GM19438 (cell line): ENCODE measurements at regions not wholly inside any gene's neighbourhood (a gene's known extent, or its start where the extent isn't known, plus 50 kb on each side); places are given as distances from the start of the nearest gene placed in this dataset.

Source experiments
- ATAC-seq: cut with Tn5 transposase; IDR thresholded peaks from one replicate; pipeline ENCODE4 v1.9.1; 2021; ENCODE audit warnings: low read depth; ENCODE audit not compliant: unreplicated experiment

GRCh38 chr3:145807990-145808389, 353.0 kb downstream of the PLOD2 start:
- no peak for ATAC-seq

- no peak for ATAC-seq
Measured at GRCh38 chr3:145812391-145812790, 348.6 kb downstream of the PLOD2 start.

GRCh38 chr3:145815707-145816413, 345.1 kb downstream of the PLOD2 start:
- no peak for ATAC-seq

- ATAC-seq, result no peak
Measured at GRCh38 chr3:145817870-145818483, 343.0 kb downstream of the PLOD2 start.

- no peak for ATAC-seq
Measured at GRCh38 chr3:145820170-145820569, 340.8 kb downstream of the PLOD2 start.

- no peak for ATAC-seq
Measured at GRCh38 chr3:145842294-145842902, 318.6 kb downstream of the PLOD2 start.

- ATAC-seq, result no peak
Measured at GRCh38 chr3:145843561-145843960, 317.4 kb downstream of the PLOD2 start.

- no peak for ATAC-seq
Measured at GRCh38 chr3:145849115-145849514, 311.9 kb downstream of the PLOD2 start.

DNA sequence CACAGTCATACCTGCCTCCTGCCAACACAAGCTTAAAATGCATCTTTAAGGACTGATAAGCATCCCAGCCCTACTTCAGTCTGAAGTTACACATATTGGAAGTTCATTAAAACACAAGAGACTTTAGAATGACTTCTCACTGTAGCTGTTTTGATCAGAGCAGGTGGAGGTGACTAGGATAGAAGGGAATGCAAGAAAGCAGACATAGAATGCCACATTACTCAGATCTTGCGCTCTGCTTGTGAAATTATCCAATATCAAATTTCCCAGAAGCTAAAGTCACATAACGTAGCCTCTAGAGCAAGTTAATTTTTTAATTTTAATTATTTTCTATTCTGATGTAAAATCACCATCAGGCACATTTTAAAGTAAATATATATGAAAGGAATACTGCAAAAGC, 306.5 kb downstream of the PLOD2 start:
- ATAC-seq, result no peak

- ATAC-seq, result no peak
Measured at GRCh38 chr3:145857956-145858355, 303.0 kb downstream of the PLOD2 start.

- no peak for ATAC-seq
Measured at GRCh38 chr3:145864336-145864735, 296.6 kb downstream of the PLOD2 start.

GRCh38 chr3:145865399-145866018, 295.5 kb downstream of the PLOD2 start:
- no peak for ATAC-seq

DNA sequence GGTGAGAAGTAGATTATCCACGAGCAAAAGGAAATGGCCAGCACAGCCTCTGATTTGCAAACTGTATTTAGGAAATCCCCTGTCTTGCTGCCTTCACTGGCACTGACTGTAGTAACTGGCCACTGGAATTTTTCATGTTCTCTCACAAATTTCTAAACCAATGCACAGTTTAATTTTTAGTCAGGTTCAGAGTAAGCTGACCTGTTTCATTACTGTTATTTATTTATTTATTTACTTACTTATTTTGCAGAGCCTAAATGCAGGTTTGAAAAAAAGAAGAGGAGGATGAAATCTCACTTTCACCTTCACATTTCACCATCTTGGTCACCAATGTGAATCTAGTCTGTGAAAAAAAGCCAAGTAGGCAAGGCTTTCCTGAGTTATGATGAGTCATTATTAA, 291.0 kb downstream of the PLOD2 start:
- ATAC-seq, result peak; percentile 83

GRCh38 chr3:145882436-145882835, 278.5 kb downstream of the PLOD2 start:
- ATAC-seq, result no peak

DNA sequence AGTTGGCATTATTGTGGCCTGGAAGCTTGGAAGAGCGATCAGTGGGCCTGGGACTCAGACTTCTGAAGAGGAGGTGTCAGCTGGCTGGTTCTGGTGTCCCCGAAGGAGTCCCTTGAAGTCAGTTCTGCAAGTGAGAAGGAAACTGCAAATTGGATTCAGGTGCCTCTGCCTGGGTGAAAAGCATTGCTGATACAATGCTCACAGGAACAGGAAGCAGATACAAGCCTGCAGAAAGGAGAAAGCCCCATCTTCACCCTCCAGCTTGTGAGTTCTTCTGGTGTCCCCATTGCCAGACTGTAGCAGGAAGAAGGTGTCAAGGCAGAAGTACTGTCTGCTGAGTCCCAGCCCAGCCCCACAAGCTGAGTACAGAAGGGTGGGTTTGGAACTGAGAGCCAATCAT, 271.3 kb downstream of the PLOD2 start:
- no peak for ATAC-seq

GRCh38 chr3:145892869-145893268, 268.1 kb downstream of the PLOD2 start:
- no peak for ATAC-seq

- ATAC-seq, result no peak
Measured at GRCh38 chr3:145893331-145893730, 267.7 kb downstream of the PLOD2 start.

DNA sequence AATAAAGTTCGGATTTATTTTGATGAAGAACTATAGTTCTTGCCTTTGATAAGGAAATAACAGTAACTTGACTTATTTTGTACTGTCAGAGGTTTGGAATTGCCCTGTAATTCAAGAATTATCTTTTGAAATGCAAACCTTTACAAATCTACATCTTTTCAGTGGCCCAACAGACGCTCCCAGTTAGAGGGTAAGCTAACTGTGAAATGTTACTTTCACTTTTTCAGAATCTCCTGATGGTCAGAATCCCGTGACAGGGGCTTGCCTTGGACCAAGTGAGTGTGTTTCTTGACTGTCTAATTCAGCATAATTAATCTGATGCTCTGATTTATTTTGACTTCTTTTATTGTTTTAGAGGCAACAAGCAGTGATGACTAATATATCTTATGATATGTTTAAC, 262.5 kb downstream of the PLOD2 start:
- peak; percentile 36 for ATAC-seq

- ATAC-seq, result no peak
Measured at GRCh38 chr3:145899241-145899640, 261.7 kb downstream of the PLOD2 start.

- peak; percentile 80 for ATAC-seq
Measured at GRCh38 chr3:145900056-145900829, 260.7 kb downstream of the PLOD2 start.

DNA sequence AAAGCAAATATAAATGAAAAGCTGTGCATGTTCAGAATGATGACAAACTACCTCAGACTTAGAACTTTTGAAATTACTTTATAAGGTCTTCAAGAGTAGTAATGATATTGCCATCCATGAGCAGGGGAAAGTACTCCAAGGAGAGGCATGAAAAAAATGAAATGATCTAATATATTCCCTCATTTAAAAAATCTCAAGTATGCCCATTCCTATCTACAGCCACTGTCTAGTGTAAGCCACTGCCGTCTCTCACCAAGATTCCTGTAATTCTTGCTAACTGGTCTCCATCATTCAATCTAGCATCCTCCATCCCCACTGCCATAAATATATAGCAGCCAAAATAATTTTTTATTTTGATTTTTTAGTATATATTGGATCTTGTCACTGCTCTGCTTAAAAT, 258.8 kb downstream of the PLOD2 start:
- ATAC-seq, result no peak
